CD14-positive monocyte (primary cell): ENCODE measurements at regions not wholly inside any gene's neighbourhood (a gene's known extent, or its start where the extent isn't known, plus 50 kb on each side); places are given as distances from the start of the nearest gene placed in this dataset.

ENCODE experiments used
- DNase-seq, 3 donors: peaks; one replicate each; pipeline ENCODE4 v3.0.0-alpha.2; 2011 to 2022
- H2AFZ ChIP-seq: 2 replicates; pipeline ENCODE4 v1.6.0; 2012; ENCODE audit warnings: mild to moderate bottlenecking, low read depth, low read length, inconsistent platforms; ENCODE audit not compliant: insufficient read depth, poor library complexity, severe bottlenecking
- H3K27ac ChIP-seq, 2 donors: 1 replicate in 1 of 2; 2 replicates in 1 of 2; pipeline ENCODE4 v1.5.1; 2012 to 2013; ENCODE audit warnings: low read length in 2 of 2, control low read depth in 1 of 2, inconsistent platforms in 1 of 2, low read depth in 1 of 2, mild to moderate bottlenecking in 1 of 2
- H3K27me3 ChIP-seq, 2 donors: one replicate each; pipeline versions ENCODE4 v1.6.0 to v1.6.1; 2011 to 2013; ENCODE audit warnings: low read length in 2 of 2; ENCODE audit not compliant: control insufficient read depth in 2 of 2, insufficient read depth in 2 of 2
- H3K36me3 ChIP-seq, 2 donors: replicated peaks in 1 of 2; 1 replicate in 1 of 2; 2 replicates in 1 of 2; pipeline versions ENCODE4 v1.5.1 to v1.6.1; 2012 to 2013; ENCODE audit warnings: low read length in 2 of 2, control low read depth in 1 of 2, inconsistent platforms in 1 of 2, mild to moderate bottlenecking in 1 of 2; ENCODE audit not compliant: insufficient read depth in 2 of 2, control insufficient read depth in 1 of 2
- H3K4me1 ChIP-seq, 2 donors: 1 replicate in 1 of 2; 2 replicates in 1 of 2; pipeline versions ENCODE4 v1.5.1 to v1.6.1; 2012 to 2013; ENCODE audit warnings: low read length in 2 of 2, control low read depth in 1 of 2, inconsistent platforms in 1 of 2, mild to moderate bottlenecking in 1 of 2, moderate library complexity in 1 of 2; ENCODE audit not compliant: insufficient read depth in 2 of 2, control insufficient read depth in 1 of 2
- H3K4me2 ChIP-seq: replicated peaks from 2 replicates; pipeline ENCODE3; 2012; ENCODE audit warnings: low read length, moderate library complexity, mild to moderate bottlenecking; ENCODE audit not compliant: poor library complexity, severe bottlenecking; ENCODE audit errors: extremely low read depth
- H3K4me3 ChIP-seq, 3 experiments: fragments of 200-600 bp in 1 of 3; sonication (generic) in 1 of 3; replicated peaks in 1 of 3; 1 replicate in 2 of 3; 2 replicates in 1 of 3; pipeline ENCODE4 v1.5.1; 2011 to 2013; ENCODE audit warnings: low read length in 3 of 3, mild to moderate bottlenecking in 3 of 3, control low read depth in 2 of 3, low read depth in 2 of 3, inconsistent platforms in 1 of 3, moderate library complexity in 1 of 3
- H3K79me2 ChIP-seq: 2 replicates; pipeline ENCODE4 v1.6.0; 2012; ENCODE audit warnings: mild to moderate bottlenecking, control low read depth, inconsistent platforms, low read length, moderate library complexity; ENCODE audit not compliant: insufficient read depth
- H3K9ac ChIP-seq: 2 replicates; pipeline ENCODE4 v1.6.0; 2017; ENCODE audit warnings: low read length, mild to moderate bottlenecking; ENCODE audit not compliant: insufficient read depth, poor library complexity, severe bottlenecking
- H3K9me3 ChIP-seq, 2 donors: replicated peaks in 1 of 2; 1 replicate in 1 of 2; 2 replicates in 1 of 2; pipeline versions ENCODE4 v1.5.1 to v1.6.1; 2012 to 2013; ENCODE audit warnings: low read length in 2 of 2, control low read depth in 1 of 2; ENCODE audit not compliant: control insufficient read depth in 1 of 2, insufficient read depth in 1 of 2
- H4K20me1 ChIP-seq: 2 replicates; pipeline ENCODE4 v1.6.0; 2012; ENCODE audit warnings: mild to moderate bottlenecking, low read length, control low read depth, moderate library complexity; ENCODE audit not compliant: insufficient read depth
- H3K27ac Mint-ChIP-seq, 7 donors: one replicate each; pipeline ENCODE4 v1.8.0; 2020; ENCODE audit warnings: mild to moderate bottlenecking in 7 of 7, mixed read lengths in 7 of 7, moderate library complexity in 6 of 7, inconsistent platforms in 2 of 7
- H3K27me3 Mint-ChIP-seq, 3 donors: one replicate each; pipeline ENCODE4 v1.8.0; 2021 to 2022; ENCODE audit warnings: low read depth in 3 of 3, mild to moderate bottlenecking in 3 of 3, mixed read lengths in 3 of 3, moderate library complexity in 3 of 3, inconsistent platforms in 1 of 3
- H3K36me3 Mint-ChIP-seq, 2 donors: one replicate each; pipeline ENCODE4 v1.8.0; 2020; ENCODE audit warnings: mixed read lengths in 2 of 2, inconsistent platforms in 1 of 2, mild to moderate bottlenecking in 1 of 2
- H3K4me1 Mint-ChIP-seq: one replicate; pipeline ENCODE4 v1.8.0; 2020; ENCODE audit warnings: mild to moderate bottlenecking, mixed read lengths
- H3K4me3 Mint-ChIP-seq, 2 donors: one replicate each; pipeline ENCODE4 v1.8.0; 2020; ENCODE audit warnings: mild to moderate bottlenecking in 2 of 2, mixed read lengths in 2 of 2, moderate library complexity in 1 of 2
- H3K9me3 Mint-ChIP-seq, 7 donors: one replicate each; pipeline ENCODE4 v1.8.0; 2020 to 2022; ENCODE audit warnings: mixed read lengths in 7 of 7, mild to moderate bottlenecking in 6 of 7, moderate library complexity in 6 of 7, inconsistent platforms in 2 of 7
- CTCF ChIP-seq: fragments of 200-600 bp; IDR thresholded peaks from one replicate; pipeline ENCODE4 v1.8.0; 2022; ENCODE audit warnings: antibody characterized with exemption, mild to moderate bottlenecking
- WGBS: methylation state at CpG from one replicate; pipeline ENCODE4 v1.1.5; 2013; ENCODE audit warnings: missing lambda C conversion rate; ENCODE audit not compliant: insufficient coverage; 5-methylcytosine and 5-hydroxymethylcytosine counted together
- intact Hi-C, 2 donors: fragments of 100-400 bp; cut with micrococcal nuclease; formaldehyde crosslinking; loops; one replicate each; pipeline versions ENCODE4 v1.15.0 to v1.15.1; 2023

GRCh38 chr5:82356808-82357671, 78.9 kb upstream of the RPS23 start:
- H4K20me1 ChIP-seq = no peaks in the 10 kb centered on the region
- peak overlapping the region; percentile 41 for H3K4me2 ChIP-seq
- H3K27me3 ChIP-seq = no peaks in the 10 kb centered on the region
- WGBS = 7% methylated on average over 12 of the region's 14 CpGs
- Mint-ChIP-seq H3K27ac (peak overlapping the region in 5 of 7 donors; percentile 35 to 80 (median 63)), H3K36me3 (no peaks in the 10 kb centered on the region), H3K9me3 (no peaks in the 10 kb centered on the region), H3K4me3 (peak overlapping the region; percentile 25 to 80), H3K27me3 (peaks cover 0 to 3% (median 0%) of the 10 kb centered on the region in 3 donors), H3K4me1 (peaks cover 38% of the 10 kb centered on the region)
- H3K9me3 ChIP-seq = no peaks in the 10 kb centered on the region
- H3K4me3 ChIP-seq = peak overlapping the region in 1 of 3 experiments; percentile 25
- TF ChIP-seq CTCF = no peak
- peak overlapping the region in 1 of 2 donors; percentile 20 for H3K27ac ChIP-seq
- no peaks in the 10 kb centered on the region for H3K36me3 ChIP-seq
- H3K4me1 ChIP-seq = peaks cover 22 to 23% of the 10 kb centered on the region in 2 donors
- intact Hi-C loops = no loop called here
- H3K79me2 ChIP-seq = no peaks in the 10 kb centered on the region
- DNase-seq = peak; percentile 46 to 65 (median 47)
- H3K9ac ChIP-seq = no peak overlapping the region
- H2AFZ ChIP-seq = no peak overlapping the region

GRCh38 chr5:82356021-82356420, 77.9 kb upstream of the RPS23 start:
- H4K20me1 ChIP-seq = no peaks in the 10 kb centered on the region
- no peak overlapping the region for H3K9ac ChIP-seq
- Mint-ChIP-seq H3K27me3 (peaks cover 0 to 3% (median 1%) of the 10 kb centered on the region in 3 donors), H3K4me3 (no peak overlapping the region), H3K4me1 (peaks cover 42% of the 10 kb centered on the region), H3K36me3 (no peaks in the 10 kb centered on the region), H3K9me3 (no peaks in the 10 kb centered on the region), H3K27ac (no peak overlapping the region)
- H3K4me1 ChIP-seq = peaks cover 22 to 23% of the 10 kb centered on the region in 2 donors
- no peaks in the 10 kb centered on the region for H3K9me3 ChIP-seq
- H3K4me3 ChIP-seq = no peak overlapping the region
- no peak overlapping the region for H3K4me2 ChIP-seq
- 80% methylated on average over 1 of the region's 4 CpGs for WGBS
- no peaks in the 10 kb centered on the region for H3K27me3 ChIP-seq
- no peak overlapping the region for H3K27ac ChIP-seq
- no peaks in the 10 kb centered on the region for H3K79me2 ChIP-seq
- TF ChIP-seq CTCF = no peak
- H3K36me3 ChIP-seq = no peaks in the 10 kb centered on the region
- no peak for DNase-seq
- intact Hi-C loops = no loop called here
- H2AFZ ChIP-seq = no peak overlapping the region
